Panc1 (cell line): ENCODE measurements at regions not wholly inside any gene's neighbourhood (a gene's known extent, or its start where the extent isn't known, plus 50 kb on each side); places are given as distances from the start of the nearest gene placed in this dataset.

Experiments used
- CTCF ChIP-seq: fragments of 450-650 bp; IDR thresholded peaks from 2 replicates; pipeline ENCODE4 v1.5.1; 2017; ENCODE audit warnings: mild to moderate bottlenecking
- POLR2AphosphoS5 ChIP-seq: IDR thresholded peaks from 2 replicates; pipeline ENCODE4 v1.6.1; 2012; ENCODE audit warnings: mild to moderate bottlenecking, low read depth, low read length, moderate library complexity
- REST ChIP-seq, 2 experiments: IDR thresholded peaks; 2 replicates each; pipeline ENCODE4 v1.6.1; 2011 to 2012; ENCODE audit warnings: low read depth in 2 of 2, control low read depth in 1 of 2, low read length in 1 of 2, mild to moderate bottlenecking in 1 of 2, moderate library complexity in 1 of 2; ENCODE audit not compliant: insufficient read depth in 1 of 2
- SIN3A ChIP-seq: IDR thresholded peaks from 2 replicates; pipeline ENCODE4 v1.6.1; 2012; ENCODE audit warnings: low read depth, mild to moderate bottlenecking, low read length, moderate library complexity, borderline replicate concordance; ENCODE audit not compliant: insufficient read depth
- TCF7L2 ChIP-seq: IDR thresholded peaks from 2 replicates; pipeline ENCODE4 v1.6.1; 2011; ENCODE audit warnings: mild to moderate bottlenecking, low read depth, low read length, inconsistent platforms

GRCh38 chr13:31937436-31937835 lies 94.1 kb upstream of the FRY start:
- TF ChIP-seq CTCF (no peak), TCF7L2 (no peak), POLR2AphosphoS5 (no peak), REST (IDR thresholded peaks at IDR 0.05; ENCODE audit: insufficient read depth in 1 of 2, low read depth in 2 of 2, low read length in 1 of 2) (no peak), SIN3A (no peak)
